ENCODE measurements at regions not wholly inside any gene's neighbourhood (a gene's known extent, or its start where the extent isn't known, plus 50 kb on each side); places are given as distances from the start of the nearest gene placed in this dataset.

DNA sequence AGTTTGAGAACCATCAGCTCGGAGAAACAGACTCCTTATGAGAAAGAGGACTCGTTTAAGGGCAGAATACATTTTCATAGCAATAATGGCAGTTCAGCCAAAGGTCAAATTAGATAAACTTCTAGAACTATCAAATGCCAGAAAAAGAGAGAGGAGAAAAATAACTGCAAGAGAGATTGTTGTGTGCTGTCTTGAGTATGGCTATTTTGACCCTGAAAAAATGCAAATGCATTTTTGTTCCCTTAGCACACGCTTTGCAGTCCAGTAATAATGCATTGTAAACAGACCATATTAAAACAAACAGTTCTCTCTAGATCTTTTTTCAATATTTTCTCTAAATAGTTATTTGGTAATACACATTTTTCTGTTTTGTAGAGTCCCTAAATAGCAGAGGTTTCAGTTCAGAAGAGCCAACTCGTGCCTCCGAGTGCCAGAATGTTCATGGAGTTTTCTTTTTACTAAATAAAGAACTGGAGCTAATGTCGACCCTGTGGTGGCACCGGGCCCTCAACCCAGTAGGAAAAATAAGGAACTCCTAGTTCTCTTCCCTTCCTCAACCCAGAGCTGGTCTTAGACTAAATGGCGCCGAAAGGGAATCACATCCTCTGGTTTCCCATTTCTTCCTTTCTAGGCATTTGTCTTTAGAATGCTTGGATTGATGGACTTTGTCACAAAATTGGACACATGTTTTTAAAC lies 298.0 kb downstream of the MAP2K4 start:
- DNase-seq (ENCODE audit: low read depth) = no peak
- Histone ChIP-seq H3K36me3 (ENCODE audit: control insufficient read depth, insufficient read depth, low read length) (no peaks in the 10 kb centered on the region), H3K4me3 (ENCODE audit: low read depth, low read length) (no peak overlapping the region), H3K27me3 (ENCODE audit: control insufficient read depth, insufficient read depth, low read length) (no peaks in the 10 kb centered on the region)
- TF ChIP-seq, protein P1, sequence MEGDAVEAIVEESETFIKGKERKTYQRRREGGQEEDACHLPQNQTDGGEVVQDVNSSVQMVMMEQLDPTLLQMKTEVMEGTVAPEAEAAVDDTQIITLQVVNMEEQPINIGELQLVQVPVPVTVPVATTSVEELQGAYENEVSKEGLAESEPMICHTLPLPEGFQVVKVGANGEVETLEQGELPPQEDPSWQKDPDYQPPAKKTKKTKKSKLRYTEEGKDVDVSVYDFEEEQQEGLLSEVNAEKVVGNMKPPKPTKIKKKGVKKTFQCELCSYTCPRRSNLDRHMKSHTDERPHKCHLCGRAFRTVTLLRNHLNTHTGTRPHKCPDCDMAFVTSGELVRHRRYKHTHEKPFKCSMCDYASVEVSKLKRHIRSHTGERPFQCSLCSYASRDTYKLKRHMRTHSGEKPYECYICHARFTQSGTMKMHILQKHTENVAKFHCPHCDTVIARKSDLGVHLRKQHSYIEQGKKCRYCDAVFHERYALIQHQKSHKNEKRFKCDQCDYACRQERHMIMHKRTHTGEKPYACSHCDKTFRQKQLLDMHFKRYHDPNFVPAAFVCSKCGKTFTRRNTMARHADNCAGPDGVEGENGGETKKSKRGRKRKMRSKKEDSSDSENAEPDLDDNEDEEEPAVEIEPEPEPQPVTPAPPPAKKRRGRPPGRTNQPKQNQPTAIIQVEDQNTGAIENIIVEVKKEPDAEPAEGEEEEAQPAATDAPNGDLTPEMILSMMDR (IDR thresholded peaks at IDR 0.05; ENCODE audit: insufficient read depth, low read length, poor library complexity, severe bottlenecking) = no peak

DNA sequence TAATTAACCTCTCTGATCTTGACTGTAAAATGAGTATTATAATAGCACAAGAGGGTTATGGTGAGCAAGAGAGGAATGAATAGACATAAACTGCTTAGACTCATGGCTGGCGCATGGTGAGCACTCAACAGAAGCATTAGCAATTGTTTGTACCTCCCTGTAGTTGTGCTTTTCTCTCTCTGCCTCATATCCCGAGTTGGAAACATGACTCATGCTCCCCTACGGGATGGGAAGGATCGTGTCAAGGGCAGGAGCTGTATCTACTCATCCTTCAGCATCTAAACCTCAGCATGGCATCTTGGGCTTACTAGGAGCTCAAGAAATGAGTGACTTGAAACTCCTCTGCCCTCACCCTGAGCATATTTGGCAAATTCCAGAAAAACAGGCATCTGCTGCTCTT lies 299.6 kb downstream of the MAP2K4 start:
- DNase-seq (ENCODE audit: low read depth) = no peak
- H3K36me3 ChIP-seq (ENCODE audit: control insufficient read depth, insufficient read depth, low read length) = no peaks in the 10 kb centered on the region
- H3K27me3 ChIP-seq (ENCODE audit: control insufficient read depth, insufficient read depth, low read length) = no peaks in the 10 kb centered on the region
- H3K4me3 ChIP-seq (ENCODE audit: low read depth, low read length) = no peak overlapping the region
- TF ChIP-seq, protein P1 (IDR thresholded peaks at IDR 0.05; ENCODE audit: insufficient read depth, low read length, poor library complexity, severe bottlenecking) = no peak

DNA sequence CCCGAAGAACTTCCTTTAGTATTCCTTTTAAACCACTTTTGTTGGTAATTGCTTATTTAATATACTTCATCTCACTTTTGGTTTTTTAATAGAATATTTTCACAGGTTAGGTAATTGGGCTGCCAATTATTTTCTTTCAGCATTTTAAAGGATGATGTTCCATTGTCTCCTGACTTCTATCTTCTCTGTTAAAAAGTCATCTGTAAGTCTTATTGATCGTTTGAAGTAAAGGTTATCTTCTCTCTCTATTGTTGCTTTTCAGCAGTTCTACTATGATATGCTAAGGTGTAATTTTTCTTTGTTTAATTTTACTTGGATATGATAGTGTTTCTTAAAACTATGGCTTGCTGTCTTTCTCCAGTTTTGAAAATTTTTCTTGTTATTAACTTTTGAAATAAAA lies 307.5 kb downstream of the MAP2K4 start:
- no peak for DNase-seq (ENCODE audit: low read depth)
- H3K4me3 ChIP-seq (ENCODE audit: low read depth, low read length) = no peak overlapping the region

DNA sequence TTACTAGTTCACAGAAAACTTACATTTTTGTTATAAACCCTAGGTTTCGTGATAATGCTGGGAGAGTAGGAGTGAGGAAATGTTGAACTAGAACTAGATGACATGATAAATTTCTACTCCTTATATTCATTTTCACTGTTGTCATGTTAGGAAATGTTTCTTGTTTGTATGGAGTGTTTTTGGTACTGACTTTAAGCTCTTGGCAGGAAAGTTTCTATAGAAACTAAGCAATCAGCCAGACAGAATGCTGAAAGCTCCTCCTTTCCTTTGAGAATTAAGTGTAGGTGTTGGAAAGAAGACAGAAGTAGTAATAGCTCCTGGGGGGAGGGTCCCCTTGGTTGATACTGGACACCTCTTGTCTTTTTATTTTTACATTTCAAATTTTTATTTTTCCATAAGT lies 309.8 kb downstream of the MAP2K4 start:
- H3K4me3 ChIP-seq (ENCODE audit: low read depth, low read length) = no peak overlapping the region
- TF ChIP-seq, protein P1 (IDR thresholded peaks at IDR 0.05; ENCODE audit: insufficient read depth, low read length, poor library complexity, severe bottlenecking) = no peak

More for the DNA sequence above, 307.5 kb downstream of the MAP2K4 start:
- H3K27me3 ChIP-seq (ENCODE audit: control insufficient read depth, insufficient read depth, low read length) = no peaks in the 10 kb centered on the region
- no peaks in the 10 kb centered on the region for H3K36me3 ChIP-seq (ENCODE audit: control insufficient read depth, insufficient read depth, low read length)
- TF ChIP-seq, protein P1 (IDR thresholded peaks at IDR 0.05; ENCODE audit: insufficient read depth, low read length, poor library complexity, severe bottlenecking) = no peak

DNA sequence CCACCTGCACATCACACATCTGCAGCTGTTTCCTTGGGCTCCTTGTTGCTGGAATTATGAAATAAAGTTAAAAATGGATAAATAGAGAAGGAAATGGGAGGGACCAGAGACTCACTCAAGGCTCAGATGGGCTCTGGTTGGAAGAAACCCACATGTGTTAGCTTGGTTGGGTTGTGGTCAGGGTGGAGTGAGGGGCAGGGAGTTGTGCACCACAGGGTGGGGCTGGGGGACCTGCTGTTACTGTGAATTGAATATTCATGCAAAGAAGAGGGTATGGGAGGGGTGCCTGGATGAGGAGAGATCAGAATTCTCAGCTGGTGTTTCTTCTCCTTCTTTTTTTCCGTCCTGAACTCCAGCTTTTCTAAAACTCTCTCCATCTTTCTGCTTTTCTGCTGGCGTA lies 320.7 kb downstream of the MAP2K4 start:
- TF ChIP-seq, protein P1 (IDR thresholded peaks at IDR 0.05; ENCODE audit: insufficient read depth, low read length, poor library complexity, severe bottlenecking) = no peak
- no peaks in the 10 kb centered on the region for H3K36me3 ChIP-seq (ENCODE audit: control insufficient read depth, insufficient read depth, low read length)
- H3K27me3 ChIP-seq (ENCODE audit: control insufficient read depth, insufficient read depth, low read length) = no peaks in the 10 kb centered on the region
- DNase-seq (ENCODE audit: low read depth) = no peak
- no peak overlapping the region for H3K4me3 ChIP-seq (ENCODE audit: low read depth, low read length)

More for the DNA sequence above, 309.8 kb downstream of the MAP2K4 start:
- no peak for DNase-seq (ENCODE audit: low read depth)
- Histone ChIP-seq H3K27me3 (ENCODE audit: control insufficient read depth, insufficient read depth, low read length) (no peaks in the 10 kb centered on the region), H3K36me3 (ENCODE audit: control insufficient read depth, insufficient read depth, low read length) (no peaks in the 10 kb centered on the region)

DNA sequence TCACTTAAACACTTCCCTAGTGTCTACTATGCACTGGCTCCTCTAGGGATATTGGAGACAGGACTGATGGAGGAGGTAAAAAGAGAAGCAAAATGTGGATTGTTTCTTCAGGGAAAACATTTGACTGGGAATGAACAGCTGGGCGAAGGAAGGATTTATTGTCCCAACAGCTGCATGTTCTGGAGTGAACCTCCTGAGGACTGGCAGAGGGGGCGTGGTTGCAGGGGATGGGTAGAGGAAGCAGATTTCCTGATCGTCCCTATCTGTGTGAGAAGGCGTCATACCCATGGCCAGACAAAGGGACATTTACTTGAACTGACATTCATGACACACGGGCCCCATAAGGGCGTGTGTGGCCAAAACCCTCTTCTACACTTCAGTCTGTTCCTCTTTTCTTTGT lies 321.5 kb downstream of the MAP2K4 start:
- H3K4me3 ChIP-seq (ENCODE audit: low read depth, low read length) = no peak overlapping the region
- no peaks in the 10 kb centered on the region for H3K27me3 ChIP-seq (ENCODE audit: control insufficient read depth, insufficient read depth, low read length)
- TF ChIP-seq, protein P1 (IDR thresholded peaks at IDR 0.05; ENCODE audit: insufficient read depth, low read length, poor library complexity, severe bottlenecking) = no peak
- no peaks in the 10 kb centered on the region for H3K36me3 ChIP-seq (ENCODE audit: control insufficient read depth, insufficient read depth, low read length)
- no peak for DNase-seq (ENCODE audit: low read depth)
